Medulla oblongata (tissue), 1 donor: ENCODE measurements at regions not wholly inside any gene's neighbourhood (a gene's known extent, or its start where the extent isn't known, plus 50 kb on each side); places are given as distances from the start of the nearest gene placed in this dataset.
"Not testable (repeated sequence)": the region's sequence is repeated elsewhere in the genome, so short reads cannot be mapped to it uniquely, and the experiment has no call there.

ENCODE experiments used
- DNase-seq: peaks from one replicate; pipeline ENCODE4 v3.0.0-alpha.2; 2015; ENCODE audit errors: extremely low spot score

- DNase-seq: not testable (repeated sequence)
These were observed 277.9 kb downstream of the LPIN1 start for GRCh38 chr2:12024197-12024907.

GRCh38 chr2:12027136-12027535, 280.7 kb downstream of the LPIN1 start:
- DNase-seq: no peak

- DNase-seq: no peak
These were observed 285.4 kb downstream of the LPIN1 start for GRCh38 chr2:12031866-12032265.

- DNase-seq: no peak
These were observed 286.0 kb downstream of the LPIN1 start for GRCh38 chr2:12032398-12032797.

GRCh38 chr2:12032975-12033374, 286.5 kb downstream of the LPIN1 start:
- no peak for DNase-seq

GRCh38 chr2:12033494-12033893, 287.1 kb downstream of the LPIN1 start:
- DNase-seq: no peak

- DNase-seq: no peak
These were observed 287.9 kb downstream of the LPIN1 start for GRCh38 chr2:12034382-12034781.

GRCh38 chr2:12035029-12035720, 288.7 kb downstream of the LPIN1 start:
- DNase-seq: no peak

GRCh38 chr2:12035956-12036639, 289.7 kb downstream of the LPIN1 start:
- no peak for DNase-seq

GRCh38 chr2:12036640-12036983, 290.2 kb downstream of the LPIN1 start:
- DNase-seq: no peak

GRCh38 chr2:12037301-12037700, 290.9 kb downstream of the LPIN1 start:
- DNase-seq: no peak

GRCh38 chr2:12041236-12041635, 294.8 kb downstream of the LPIN1 start:
- no peak for DNase-seq

- DNase-seq: no peak
These were observed 296.7 kb downstream of the LPIN1 start for GRCh38 chr2:12043131-12043530.

GRCh38 chr2:12044857-12045256, 298.4 kb downstream of the LPIN1 start:
- no peak for DNase-seq

GRCh38 chr2:12045864-12046291, 299.4 kb downstream of the LPIN1 start:
- DNase-seq: no peak

- no peak for DNase-seq
These were observed 300.2 kb downstream of the LPIN1 start for GRCh38 chr2:12046641-12047040.

- no peak for DNase-seq
These were observed 301.3 kb downstream of the LPIN1 start for GRCh38 chr2:12047761-12048160.

- no peak for DNase-seq
These were observed 302.1 kb downstream of the LPIN1 start for GRCh38 chr2:12048550-12048949.

- DNase-seq: no peak
These were observed 304.0 kb downstream of the LPIN1 start for GRCh38 chr2:12050396-12050795.

- DNase-seq: no peak
These were observed 305.4 kb downstream of the LPIN1 start for GRCh38 chr2:12051831-12052230.

- no peak for DNase-seq
These were observed 306.4 kb downstream of the LPIN1 start for GRCh38 chr2:12052796-12053195.

- DNase-seq: no peak
These were observed 308.7 kb downstream of the LPIN1 start for GRCh38 chr2:12054956-12055618.
